Endodermal cell (in vitro differentiated cells): ENCODE measurements at regions not wholly inside any gene's neighbourhood (a gene's known extent, or its start where the extent isn't known, plus 50 kb on each side); places are given as distances from the start of the nearest gene placed in this dataset.

ENCODE experiments used
- DNase-seq: peaks from one replicate; pipeline ENCODE4 v3.0.0-alpha.2; 2017
- H3K27ac ChIP-seq: 2 replicates; pipeline ENCODE4 v1.5.1; 2013; ENCODE audit warnings: mild to moderate bottlenecking, low read depth, low read length, moderate library complexity
- H3K27me3 ChIP-seq: 2 replicates; pipeline ENCODE4 v1.6.1; 2013; ENCODE audit warnings: mild to moderate bottlenecking, low read length, moderate library complexity; ENCODE audit not compliant: insufficient read depth, control insufficient read depth, poor library complexity, severe bottlenecking
- H3K36me3 ChIP-seq: 2 replicates; pipeline ENCODE4 v1.7.0; 2013; ENCODE audit warnings: mild to moderate bottlenecking, low read length, moderate library complexity; ENCODE audit not compliant: control insufficient read depth, insufficient read depth
- H3K4me1 ChIP-seq: one replicate; pipeline ENCODE4 v1.7.0; 2013; ENCODE audit warnings: low read length; ENCODE audit not compliant: control insufficient read depth, insufficient read depth
- H3K4me3 ChIP-seq: 2 replicates; pipeline ENCODE4 v1.5.1; 2013; ENCODE audit warnings: mild to moderate bottlenecking, low read length, moderate library complexity
- H3K9ac ChIP-seq: 2 replicates; pipeline ENCODE4 v1.6.1; 2013; ENCODE audit warnings: mild to moderate bottlenecking, low read length, moderate library complexity; ENCODE audit not compliant: poor library complexity, severe bottlenecking; ENCODE audit errors: extremely low read depth
- H3K9me3 ChIP-seq: 2 replicates; pipeline ENCODE4 v1.6.1; 2013; ENCODE audit warnings: mild to moderate bottlenecking, low read length, moderate library complexity; ENCODE audit not compliant: control insufficient read depth
- H3K27ac Mint-ChIP-seq: 2 replicates; pipeline ENCODE4 v1.8.0; 2020; ENCODE audit warnings: mixed read lengths
- H3K27me3 Mint-ChIP-seq: 2 replicates; pipeline ENCODE4 v1.8.0; 2021; ENCODE audit warnings: mild to moderate bottlenecking, mixed read lengths; ENCODE audit not compliant: insufficient read depth
- H3K36me3 Mint-ChIP-seq: 2 replicates; pipeline ENCODE4 v1.8.0; 2020; ENCODE audit warnings: low read depth, mixed read lengths
- H3K4me1 Mint-ChIP-seq: 2 replicates; pipeline ENCODE4 v1.8.0; 2020; ENCODE audit warnings: mixed read lengths
- H3K4me3 Mint-ChIP-seq: 2 replicates; pipeline ENCODE4 v1.8.0; 2020; ENCODE audit warnings: mild to moderate bottlenecking, moderate library complexity, mixed read lengths
- H3K9me3 Mint-ChIP-seq: 2 replicates; pipeline ENCODE4 v1.8.0; 2020; ENCODE audit warnings: mild to moderate bottlenecking, mixed read lengths
- WGBS, 2 experiments: methylation state at CpG; one replicate each; pipeline versions ENCODE4 v1.1.5 to v1.1.7; 2013; ENCODE audit warnings: missing lambda C conversion rate in 2 of 2, mixed read lengths in 1 of 2; ENCODE audit not compliant: insufficient coverage in 1 of 2, insufficient read length in 1 of 2; 5-methylcytosine and 5-hydroxymethylcytosine counted together
- TF ChIP-seq, protein P1 (sequence below): fragments of 200-600 bp; sonication (generic); conservative IDR thresholded peaks from 2 replicates; pipeline ENCODE4 v1.5.0; 2021; ENCODE audit warnings: antibody characterized with exemption, mild to moderate bottlenecking

DNA sequence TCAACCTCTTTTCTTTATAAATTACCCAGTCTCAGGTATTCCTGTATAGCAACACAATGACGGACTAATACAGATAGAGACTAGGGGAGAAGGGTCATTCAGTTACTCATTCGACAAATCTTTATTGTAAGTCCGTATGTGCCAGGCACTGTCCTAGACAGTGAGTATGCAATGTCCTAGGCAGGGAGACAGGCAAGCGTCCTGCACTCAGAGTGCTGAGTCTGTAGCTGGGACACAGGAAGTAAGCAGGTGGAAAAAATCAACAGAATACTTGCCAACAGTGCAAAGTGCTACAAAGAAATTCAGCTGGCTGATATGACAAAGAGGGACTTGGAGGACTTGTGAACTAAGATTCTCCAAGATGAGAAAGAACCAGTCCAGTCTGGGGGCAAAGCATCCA lies 92.2 kb upstream of the ZBTB40 start:
- H3K27ac Mint-ChIP-seq, result no peak overlapping the region
- no peaks in the 10 kb centered on the region for H3K36me3 ChIP-seq
- no peaks in the 10 kb centered on the region for H3K27me3 ChIP-seq
- H3K27ac ChIP-seq, result no peak overlapping the region
- H3K27me3 Mint-ChIP-seq, result peaks cover 17% of the 10 kb centered on the region
- DNase-seq, result no peak
- 93 to 100% methylated on average over 4 of the region's 4 CpGs for WGBS, 2 experiments
- no peaks in the 10 kb centered on the region for H3K4me1 ChIP-seq
- no peaks in the 10 kb centered on the region for H3K9me3 Mint-ChIP-seq
- TF ChIP-seq, protein P1, sequence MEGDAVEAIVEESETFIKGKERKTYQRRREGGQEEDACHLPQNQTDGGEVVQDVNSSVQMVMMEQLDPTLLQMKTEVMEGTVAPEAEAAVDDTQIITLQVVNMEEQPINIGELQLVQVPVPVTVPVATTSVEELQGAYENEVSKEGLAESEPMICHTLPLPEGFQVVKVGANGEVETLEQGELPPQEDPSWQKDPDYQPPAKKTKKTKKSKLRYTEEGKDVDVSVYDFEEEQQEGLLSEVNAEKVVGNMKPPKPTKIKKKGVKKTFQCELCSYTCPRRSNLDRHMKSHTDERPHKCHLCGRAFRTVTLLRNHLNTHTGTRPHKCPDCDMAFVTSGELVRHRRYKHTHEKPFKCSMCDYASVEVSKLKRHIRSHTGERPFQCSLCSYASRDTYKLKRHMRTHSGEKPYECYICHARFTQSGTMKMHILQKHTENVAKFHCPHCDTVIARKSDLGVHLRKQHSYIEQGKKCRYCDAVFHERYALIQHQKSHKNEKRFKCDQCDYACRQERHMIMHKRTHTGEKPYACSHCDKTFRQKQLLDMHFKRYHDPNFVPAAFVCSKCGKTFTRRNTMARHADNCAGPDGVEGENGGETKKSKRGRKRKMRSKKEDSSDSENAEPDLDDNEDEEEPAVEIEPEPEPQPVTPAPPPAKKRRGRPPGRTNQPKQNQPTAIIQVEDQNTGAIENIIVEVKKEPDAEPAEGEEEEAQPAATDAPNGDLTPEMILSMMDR, result no peak
- no peak overlapping the region for H3K4me3 Mint-ChIP-seq
- H3K9ac ChIP-seq, result no peak overlapping the region
- no peak overlapping the region for H3K4me3 ChIP-seq
- no peaks in the 10 kb centered on the region for H3K4me1 Mint-ChIP-seq
- H3K36me3 Mint-ChIP-seq, result no peaks in the 10 kb centered on the region
- no peaks in the 10 kb centered on the region for H3K9me3 ChIP-seq

DNA sequence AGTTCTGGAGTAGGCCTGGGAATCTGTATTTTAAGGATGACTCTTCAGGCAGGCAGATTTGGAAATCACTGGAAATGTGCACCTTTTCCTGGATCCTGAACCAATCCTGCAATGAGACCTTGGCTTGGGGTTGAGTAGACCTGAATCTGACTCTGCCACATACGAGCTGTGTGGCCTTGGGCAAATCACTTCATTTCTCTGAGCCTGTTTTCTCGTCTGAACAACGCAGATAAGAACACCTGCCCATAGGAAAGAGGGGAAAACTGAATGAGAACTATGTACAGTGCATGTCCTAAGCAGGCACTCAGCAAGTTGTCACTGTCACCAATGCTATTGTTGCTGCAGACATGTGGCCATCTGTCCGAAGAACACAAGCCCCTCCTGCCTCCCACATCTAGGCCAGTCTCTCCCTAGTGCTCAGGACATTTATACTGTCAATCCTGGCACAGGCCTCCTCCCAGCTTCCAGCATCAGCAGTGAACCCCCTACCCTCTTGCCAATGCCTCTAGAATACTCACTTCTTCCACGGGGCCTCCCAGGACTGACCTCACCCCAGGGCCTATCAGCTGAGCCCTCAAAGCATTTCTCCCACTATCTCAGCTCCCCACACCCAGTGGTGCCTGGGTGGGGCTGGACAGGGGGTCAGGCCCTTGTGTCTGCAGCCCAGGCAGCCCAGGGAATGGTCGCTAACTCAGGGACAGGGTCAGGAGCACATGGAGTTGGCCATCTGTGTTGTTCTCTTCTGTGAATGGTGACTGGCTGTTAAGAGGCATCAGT lies 88.8 kb upstream of the ZBTB40 start:
- Mint-ChIP-seq H3K27me3 (peaks cover 16% of the 10 kb centered on the region), H3K27ac (no peak overlapping the region), H3K36me3 (no peaks in the 10 kb centered on the region), H3K9me3 (no peaks in the 10 kb centered on the region), H3K4me3 (no peak overlapping the region), H3K4me1 (no peaks in the 10 kb centered on the region)
- Histone ChIP-seq H3K4me1 (no peaks in the 10 kb centered on the region), H3K9ac (no peak overlapping the region), H3K36me3 (no peaks in the 10 kb centered on the region), H3K27ac (no peak overlapping the region), H3K9me3 (no peaks in the 10 kb centered on the region), H3K27me3 (no peaks in the 10 kb centered on the region), H3K4me3 (no peak overlapping the region)
- WGBS, 2 experiments, result 91 to 96% methylated on average over 5 to 6 of the region's 6 CpGs
- no peak for DNase-seq
- TF ChIP-seq, protein P1, result no peak

DNA sequence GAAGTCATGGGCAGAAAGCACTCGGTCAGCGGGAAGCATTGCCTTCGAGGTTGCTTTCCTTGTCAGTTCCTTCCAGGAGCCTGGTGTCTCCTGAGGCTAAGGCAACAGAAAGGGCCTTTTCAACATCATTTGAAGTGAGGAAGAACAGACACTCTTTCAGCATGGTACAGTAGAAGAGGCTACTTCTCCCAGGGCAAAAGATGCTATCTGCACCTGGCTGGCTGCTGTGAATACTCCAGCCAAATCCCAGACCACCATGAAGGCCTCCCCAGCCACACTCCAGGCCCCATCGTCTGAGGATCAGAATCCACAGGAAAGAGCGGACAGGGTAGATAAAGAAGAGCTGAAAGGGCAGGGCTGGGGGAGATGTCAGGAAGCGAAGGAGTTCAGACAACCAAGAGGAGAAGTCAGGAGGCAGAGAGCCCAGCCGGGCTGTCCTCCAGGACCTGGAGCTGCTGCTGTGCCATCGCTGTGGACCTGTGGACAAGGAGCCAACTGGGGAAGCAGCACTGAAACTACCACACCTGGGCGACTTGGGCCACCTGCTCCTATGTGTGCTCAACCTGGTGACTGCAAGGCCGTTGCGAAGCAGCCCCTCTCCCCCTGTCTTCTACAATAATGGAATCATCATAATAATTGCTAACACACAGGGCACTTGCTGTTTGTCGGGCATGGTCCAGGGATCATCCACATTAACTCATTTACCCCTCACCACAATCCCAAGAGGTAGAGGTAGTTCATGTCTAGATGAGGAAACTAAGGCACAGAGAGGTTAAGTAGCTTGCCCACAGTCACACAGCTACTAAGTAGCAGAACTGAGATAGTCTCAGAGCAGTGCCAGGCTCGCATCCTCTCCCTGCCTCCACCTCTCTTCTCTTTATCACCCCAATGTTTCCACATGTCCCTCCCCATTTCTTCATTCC lies 88.0 kb upstream of the ZBTB40 start:
- no peak overlapping the region for H3K27ac ChIP-seq
- H3K36me3 ChIP-seq, result no peaks in the 10 kb centered on the region
- WGBS, 2 experiments, result 78 to 85% methylated on average over 7 to 13 of the region's 13 CpGs
- H3K27me3 Mint-ChIP-seq, result peaks cover 13% of the 10 kb centered on the region
- H3K27ac Mint-ChIP-seq, result no peak overlapping the region
- H3K4me3 ChIP-seq, result no peak overlapping the region
- no peaks in the 10 kb centered on the region for H3K9me3 ChIP-seq
- H3K36me3 Mint-ChIP-seq, result no peaks in the 10 kb centered on the region
- H3K9ac ChIP-seq, result no peak overlapping the region
- no peaks in the 10 kb centered on the region for H3K4me1 ChIP-seq
- no peak for DNase-seq
- TF ChIP-seq, protein P1, result no peak
- no peaks in the 10 kb centered on the region for H3K4me1 Mint-ChIP-seq
- H3K9me3 Mint-ChIP-seq, result no peaks in the 10 kb centered on the region
- no peak overlapping the region for H3K4me3 Mint-ChIP-seq
- no peaks in the 10 kb centered on the region for H3K27me3 ChIP-seq
